ENCODE measurements at regions not wholly inside any gene's neighbourhood (a gene's known extent, or its start where the extent isn't known, plus 50 kb on each side); places are given as distances from the start of the nearest gene placed in this dataset.
A peak's percentile ranks its signal among the peaks of the same experiment; 100 is the strongest.

DNA sequence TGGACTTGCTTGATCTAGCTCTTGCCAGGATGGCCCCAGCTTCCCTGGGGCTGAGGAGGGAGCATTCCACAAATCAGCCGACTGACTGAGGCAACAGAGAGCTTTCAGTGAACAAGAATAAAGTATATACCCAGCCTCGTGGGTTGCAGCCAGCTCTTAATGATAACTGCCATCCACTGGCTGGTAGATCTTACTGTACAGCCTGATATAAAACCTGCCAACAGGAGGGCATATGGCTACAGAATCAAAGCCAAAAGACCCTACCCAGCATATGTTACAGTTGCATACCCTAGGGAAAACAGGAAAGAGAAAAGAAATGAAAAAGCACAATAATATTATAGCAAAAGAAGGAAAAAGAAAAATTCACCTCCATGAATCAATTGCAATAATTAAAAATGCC is 775.9 kb upstream of the KIF2B start:
- DNase-seq (ENCODE audit: insufficient read length, low spot score) (no peak), FAIRE-seq (no peak)
- TF ChIP-seq, protein P1, sequence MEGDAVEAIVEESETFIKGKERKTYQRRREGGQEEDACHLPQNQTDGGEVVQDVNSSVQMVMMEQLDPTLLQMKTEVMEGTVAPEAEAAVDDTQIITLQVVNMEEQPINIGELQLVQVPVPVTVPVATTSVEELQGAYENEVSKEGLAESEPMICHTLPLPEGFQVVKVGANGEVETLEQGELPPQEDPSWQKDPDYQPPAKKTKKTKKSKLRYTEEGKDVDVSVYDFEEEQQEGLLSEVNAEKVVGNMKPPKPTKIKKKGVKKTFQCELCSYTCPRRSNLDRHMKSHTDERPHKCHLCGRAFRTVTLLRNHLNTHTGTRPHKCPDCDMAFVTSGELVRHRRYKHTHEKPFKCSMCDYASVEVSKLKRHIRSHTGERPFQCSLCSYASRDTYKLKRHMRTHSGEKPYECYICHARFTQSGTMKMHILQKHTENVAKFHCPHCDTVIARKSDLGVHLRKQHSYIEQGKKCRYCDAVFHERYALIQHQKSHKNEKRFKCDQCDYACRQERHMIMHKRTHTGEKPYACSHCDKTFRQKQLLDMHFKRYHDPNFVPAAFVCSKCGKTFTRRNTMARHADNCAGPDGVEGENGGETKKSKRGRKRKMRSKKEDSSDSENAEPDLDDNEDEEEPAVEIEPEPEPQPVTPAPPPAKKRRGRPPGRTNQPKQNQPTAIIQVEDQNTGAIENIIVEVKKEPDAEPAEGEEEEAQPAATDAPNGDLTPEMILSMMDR (IDR thresholded peaks at IDR 0.05; ENCODE audit: insufficient read depth, missing control alignments) = no peak

DNA sequence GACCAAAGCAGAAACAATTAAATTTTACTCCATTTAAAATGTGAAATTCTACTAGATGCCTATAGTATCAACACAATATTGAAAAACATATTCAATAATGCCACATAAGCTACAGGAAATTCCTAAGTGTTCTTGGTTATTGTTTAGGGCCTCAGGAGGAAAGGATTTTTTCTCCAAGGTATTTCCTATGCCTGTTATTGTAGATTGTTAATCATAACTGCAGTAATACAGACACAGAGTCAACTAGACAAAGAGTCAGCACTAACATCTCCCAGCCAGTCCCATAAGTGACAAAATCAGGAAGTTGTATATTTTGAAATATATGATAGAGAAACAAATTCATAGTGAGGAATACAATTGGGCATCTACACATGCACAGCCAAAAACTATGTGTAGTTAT is 782.7 kb upstream of the KIF2B start:
- TF ChIP-seq, protein P1 (IDR thresholded peaks at IDR 0.05; ENCODE audit: insufficient read depth, missing control alignments) = no peak
- no peak for DNase-seq (ENCODE audit: insufficient read length, low spot score)
- FAIRE-seq = no peak

DNA sequence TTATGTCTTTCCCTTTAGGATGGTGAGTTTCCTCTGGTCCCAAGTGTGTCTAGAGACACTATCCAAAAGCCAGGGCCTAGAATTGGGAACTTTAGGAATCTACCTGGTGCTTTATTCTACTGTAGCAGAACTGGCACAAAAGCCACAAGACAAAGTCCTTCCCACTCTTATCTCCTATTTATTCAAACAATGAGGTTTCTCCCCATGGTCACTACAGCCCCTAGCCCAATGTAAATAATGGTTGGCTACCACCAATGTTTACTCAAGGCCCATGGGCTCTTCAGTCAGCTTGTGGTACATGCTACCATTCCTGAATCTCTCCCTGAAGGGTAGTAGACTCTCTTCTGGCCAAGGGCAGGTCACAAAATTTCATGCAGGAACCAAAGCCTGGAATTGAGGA is 789.4 kb upstream of the KIF2B start:
- DNase-seq (ENCODE audit: insufficient read length, low spot score) = no peak
- TF ChIP-seq, protein P1 (IDR thresholded peaks at IDR 0.05; ENCODE audit: insufficient read depth, missing control alignments) = no peak
- no peak for FAIRE-seq

DNA sequence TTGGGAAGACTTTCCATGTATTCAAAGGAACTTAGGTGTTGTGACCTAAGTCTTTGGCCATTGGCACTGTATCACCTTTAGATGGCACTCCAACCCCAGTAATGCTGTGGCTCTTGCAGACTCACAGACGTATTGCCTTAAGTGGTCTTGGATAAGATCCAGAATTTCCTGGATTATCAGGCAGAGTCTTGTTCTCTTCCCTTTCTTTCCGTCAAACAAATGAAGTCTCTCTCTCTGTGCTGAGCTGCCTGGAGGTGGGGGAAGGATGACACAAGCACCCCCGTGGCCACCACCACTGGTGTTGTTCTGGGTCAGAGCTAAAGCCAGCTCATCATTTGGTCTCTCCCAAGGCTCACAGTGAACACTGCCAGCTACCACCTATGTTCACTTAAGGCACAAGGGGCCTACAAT is 789.9 kb upstream of the KIF2B start:
- FAIRE-seq (peak; percentile 35), DNase-seq (ENCODE audit: insufficient read length, low spot score) (no peak)
- TF ChIP-seq, protein P1 (IDR thresholded peaks at IDR 0.05; ENCODE audit: insufficient read depth, missing control alignments) = peak; percentile 84

DNA sequence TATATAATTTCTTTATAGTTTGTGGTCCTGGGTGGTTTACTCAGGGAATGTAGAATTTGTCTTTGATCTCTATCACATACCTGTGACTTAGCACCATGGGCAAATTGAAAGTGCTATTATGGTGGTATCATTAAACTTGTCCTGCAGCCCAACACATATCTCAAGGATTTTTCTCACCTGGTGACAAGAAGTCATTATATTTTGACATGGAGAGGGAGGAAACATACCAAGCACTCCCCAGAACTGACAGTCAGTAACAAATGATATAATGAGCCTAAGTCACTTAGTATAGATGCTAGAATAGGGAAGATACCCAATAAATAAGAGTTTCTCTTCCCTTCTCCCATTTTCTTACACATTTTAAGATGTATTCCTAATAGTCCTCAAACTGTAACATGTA is 805.5 kb upstream of the KIF2B start:
- no peak for FAIRE-seq
- TF ChIP-seq, protein P1 (IDR thresholded peaks at IDR 0.05; ENCODE audit: insufficient read depth, missing control alignments) = no peak
- DNase-seq (ENCODE audit: insufficient read length, low spot score) = no peak

DNA sequence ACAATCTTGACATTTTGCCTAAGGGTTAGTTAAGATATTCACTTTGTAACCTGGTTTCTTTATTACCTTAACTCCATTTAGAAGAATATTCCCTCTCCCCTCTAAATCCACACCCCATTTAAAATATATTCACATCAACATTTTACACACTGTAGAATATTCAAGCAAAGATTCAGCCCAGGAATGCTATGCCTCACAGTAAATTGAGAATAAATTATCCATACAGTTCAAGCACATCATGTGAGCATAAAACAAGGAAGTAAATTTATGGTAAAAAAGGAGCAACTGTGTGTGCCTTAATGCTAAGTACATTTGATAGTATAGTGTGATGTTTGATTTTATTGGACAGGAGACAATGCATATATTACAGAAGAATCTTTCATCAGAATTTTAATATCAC is 806.6 kb upstream of the KIF2B start:
- DNase-seq (ENCODE audit: insufficient read length, low spot score) = no peak
- TF ChIP-seq, protein P1 (IDR thresholded peaks at IDR 0.05; ENCODE audit: insufficient read depth, missing control alignments) = no peak
- FAIRE-seq = no peak

DNA sequence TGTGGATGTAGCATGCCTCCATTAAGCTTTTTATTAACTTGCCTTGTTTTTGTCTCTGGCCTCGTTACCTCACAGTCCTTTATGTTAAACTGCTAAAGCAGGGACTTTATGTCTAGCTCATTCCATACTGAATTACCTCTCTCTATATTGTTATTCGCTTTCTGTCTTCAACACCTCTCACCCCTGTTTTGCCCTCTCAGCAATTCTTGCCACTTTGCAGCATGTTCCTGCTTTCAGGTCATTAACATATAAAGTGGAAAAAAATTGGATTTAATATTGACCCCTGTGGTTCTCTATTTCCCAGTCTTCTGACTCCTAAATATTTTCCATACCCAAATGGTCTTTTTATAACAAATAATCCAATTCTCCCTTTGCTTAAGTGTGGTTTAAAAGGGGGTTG is 810.4 kb upstream of the KIF2B start:
- DNase-seq (ENCODE audit: insufficient read length, low spot score) (no peak), FAIRE-seq (no peak)
- TF ChIP-seq, protein P1 (IDR thresholded peaks at IDR 0.05; ENCODE audit: insufficient read depth, missing control alignments) = no peak
